ENCODE measurements at regions not wholly inside any gene's neighbourhood (a gene's known extent, or its start where the extent isn't known, plus 50 kb on each side); places are given as distances from the start of the nearest gene placed in this dataset.

- H2AFZ ChIP-seq (ENCODE audit: low read depth): no peak overlapping the region
- H3K79me2 ChIP-seq (ENCODE audit: insufficient read depth, low read depth): no peaks in the 10 kb centered on the region
- H3K4me1 ChIP-seq (ENCODE audit: low read depth, poor library complexity, severe bottlenecking): no peaks in the 10 kb centered on the region
- no peak overlapping the region for H3K4me3 ChIP-seq (IDR thresholded peaks at IDR 0.05; ENCODE audit: insufficient read depth, low read depth, low read length)
- H3K36me3 ChIP-seq (ENCODE audit: insufficient read depth): no peaks in the 10 kb centered on the region
- H4K20me1 ChIP-seq (ENCODE audit: insufficient read depth): no peaks in the 10 kb centered on the region
- H3K27ac ChIP-seq: no peak overlapping the region
- H3K4me2 ChIP-seq: no peak overlapping the region
- TF ChIP-seq CTCF (conservative IDR thresholded peaks at IDR 0.05; ENCODE audit: low read depth, low read length): no peak
- H3K9ac ChIP-seq: no peak overlapping the region
- no peaks in the 10 kb centered on the region for H3K27me3 ChIP-seq (ENCODE audit: insufficient read depth, low read depth)
These were observed 316.8 kb upstream of the SNX7 start for GRCh38 chr1:98344731-98345130.

GRCh38 chr1:98342566-98342965, 319.0 kb upstream of the SNX7 start:
- no peak for TF ChIP-seq CTCF (conservative IDR thresholded peaks at IDR 0.05; ENCODE audit: low read depth, low read length)
- no peaks in the 10 kb centered on the region for H3K79me2 ChIP-seq (ENCODE audit: insufficient read depth, low read depth)
- no peak overlapping the region for H3K27ac ChIP-seq
- no peaks in the 10 kb centered on the region for H3K36me3 ChIP-seq (ENCODE audit: insufficient read depth)
- no peaks in the 10 kb centered on the region for H3K4me1 ChIP-seq (ENCODE audit: low read depth, poor library complexity, severe bottlenecking)
- H3K4me3 ChIP-seq (IDR thresholded peaks at IDR 0.05; ENCODE audit: insufficient read depth, low read depth, low read length): no peak overlapping the region
- no peak overlapping the region for H3K9ac ChIP-seq
- no peak overlapping the region for H2AFZ ChIP-seq (ENCODE audit: low read depth)
- no peak overlapping the region for H3K4me2 ChIP-seq
- H3K27me3 ChIP-seq (ENCODE audit: insufficient read depth, low read depth): no peaks in the 10 kb centered on the region
- H4K20me1 ChIP-seq (ENCODE audit: insufficient read depth): no peaks in the 10 kb centered on the region

- H3K36me3 ChIP-seq (ENCODE audit: insufficient read depth): no peaks in the 10 kb centered on the region
- H3K4me1 ChIP-seq (ENCODE audit: low read depth, poor library complexity, severe bottlenecking): no peaks in the 10 kb centered on the region
- no peak overlapping the region for H3K9ac ChIP-seq
- TF ChIP-seq CTCF (conservative IDR thresholded peaks at IDR 0.05; ENCODE audit: low read depth, low read length): no peak
- H2AFZ ChIP-seq (ENCODE audit: low read depth): no peak overlapping the region
- no peaks in the 10 kb centered on the region for H3K27me3 ChIP-seq (ENCODE audit: insufficient read depth, low read depth)
- no peak overlapping the region for H3K27ac ChIP-seq
- H3K79me2 ChIP-seq (ENCODE audit: insufficient read depth, low read depth): no peaks in the 10 kb centered on the region
- no peaks in the 10 kb centered on the region for H4K20me1 ChIP-seq (ENCODE audit: insufficient read depth)
- H3K4me3 ChIP-seq (IDR thresholded peaks at IDR 0.05; ENCODE audit: insufficient read depth, low read depth, low read length): no peak overlapping the region
- H3K4me2 ChIP-seq: no peak overlapping the region
These were observed 321.0 kb upstream of the SNX7 start for GRCh38 chr1:98340511-98340910.

GRCh38 chr1:98336472-98337083, 324.9 kb upstream of the SNX7 start:
- Histone ChIP-seq H3K4me3 (IDR thresholded peaks at IDR 0.05; ENCODE audit: insufficient read depth, low read depth, low read length) (no peak overlapping the region), H3K27me3 (ENCODE audit: insufficient read depth, low read depth) (no peaks in the 10 kb centered on the region), H3K9ac (no peak overlapping the region), H2AFZ (ENCODE audit: low read depth) (no peak overlapping the region), H3K36me3 (ENCODE audit: insufficient read depth) (no peaks in the 10 kb centered on the region), H3K79me2 (ENCODE audit: insufficient read depth, low read depth) (no peaks in the 10 kb centered on the region), H3K27ac (no peak overlapping the region), H3K4me1 (ENCODE audit: low read depth, poor library complexity, severe bottlenecking) (no peaks in the 10 kb centered on the region), H4K20me1 (ENCODE audit: insufficient read depth) (no peaks in the 10 kb centered on the region), H3K4me2 (no peak overlapping the region)
- TF ChIP-seq CTCF (conservative IDR thresholded peaks at IDR 0.05; ENCODE audit: low read depth, low read length): no peak

All from KMS-11 (cell line).